A549 (cell line): ENCODE measurements at regions not wholly inside any gene's neighbourhood (a gene's known extent, or its start where the extent isn't known, plus 50 kb on each side); places are given as distances from the start of the nearest gene placed in this dataset.

Experiments
- ATAC-seq, 2 experiments: fragments of 200-7000 bp in 1 of 2; fragments of >200 bp in 1 of 2; cut with Nextera tagmentation in 1 of 2; cut with Tn5 transposase in 1 of 2; 3 replicates each; pipeline versions ENCODE4 v1.8.0 to v1.9.1; 2018 to 2020; ENCODE audit warnings: mild to moderate bottlenecking in 1 of 2, moderate library complexity in 1 of 2
- CTCF ChIA-PET: fragments of 300-600 bp; sonication (Branson Sonifier 250); formaldehyde crosslinking; extraction: SDS; loops from one replicate; lab custom pipeline; 2021; ENCODE audit warnings: antibody characterized with exemption, inconsistent platforms; lab: Yijun Ruan, JAX
- POLR2A ChIA-PET: fragments of 350-600 bp; formaldehyde crosslinking; extraction: SDS; loops from one replicate; lab custom pipeline; 2021; ENCODE audit warnings: antibody characterized with exemption, inconsistent platforms; lab: Yijun Ruan, JAX
- DNase-seq, 2 experiments: peaks; one replicate each; pipeline versions ENCODE4 v3.0.0 to v3.0.0-alpha.2; 2011 to 2016; ENCODE audit warnings: low read depth in 1 of 2, low spot score in 1 of 2
- FAIRE-seq: peaks from 2 replicates; lab custom pipeline; 2011; peaks lifted over from hg19 to GRCh38; lab: Jason Lieb, UNC
- H3K27ac ChIP-seq, 2 experiments: fragments of >200 bp; sonication (Bioruptor Twin); formaldehyde crosslinking; 3 replicates each; pipeline ENCODE4 v1.5.1; 2016 to 2017
- H3K4me1 ChIP-seq: fragments of >200 bp; sonication (Bioruptor Twin); formaldehyde crosslinking; 3 replicates; pipeline ENCODE4 v1.6.1; 2016
- H3K4me2 ChIP-seq: fragments of >200 bp; sonication (Bioruptor Twin); formaldehyde crosslinking; 3 replicates; pipeline ENCODE4 v1.6.1; 2016
- H3K4me3 ChIP-seq: fragments of >200 bp; sonication (Bioruptor Twin); formaldehyde crosslinking; 3 replicates; pipeline ENCODE4 v1.5.1; 2016
- H3K9me3 ChIP-seq: fragments of >200 bp; sonication (Bioruptor Twin); formaldehyde crosslinking; 3 replicates; pipeline ENCODE4 v1.6.1; 2016
- E2F6 ChIP-seq: IDR thresholded peaks from 2 replicates; pipeline ENCODE4 v1.6.1; 2012; ENCODE audit warnings: low read depth, borderline replicate concordance
- EP300 ChIP-seq, 2 experiments: fragments of >200 bp; sonication (Bioruptor Twin); formaldehyde crosslinking; IDR thresholded peaks; 2 replicates in 1 of 2; 3 replicates in 1 of 2; pipeline ENCODE4 v1.6.1; 2016 to 2017
- FOSL2 ChIP-seq, 2 experiments: fragments of 450-650 bp in 1 of 2; fragments of >200 bp in 1 of 2; sonication (Bioruptor Twin) in 1 of 2; formaldehyde crosslinking; IDR thresholded peaks; 2 replicates each; pipeline versions ENCODE4 v1.5.0 to v1.6.1; 2016 to 2020; ENCODE audit warnings: mild to moderate bottlenecking in 1 of 2, moderate library complexity in 1 of 2
- GATA3 ChIP-seq: IDR thresholded peaks from 2 replicates; pipeline ENCODE4 v1.6.1; 2012; ENCODE audit warnings: borderline replicate concordance
- HEYL ChIP-seq: fragments of 250-450 bp; sonication (Bioruptor Pico); IDR thresholded peaks from 2 replicates; pipeline ENCODE4 v1.8.0; 2021; ENCODE audit warnings: mild to moderate bottlenecking, moderate library complexity
- HOXA7 ChIP-seq: fragments of 250-450 bp; sonication (Bioruptor Pico); IDR thresholded peaks from 2 replicates; pipeline ENCODE4 v1.5.0; 2020; ENCODE audit warnings: mild to moderate bottlenecking, moderate library complexity
- KDM1A ChIP-seq: fragments of 200-600 bp; sonication (generic); IDR thresholded peaks from 2 replicates; pipeline ENCODE4 v1.6.1; 2016; ENCODE audit warnings: low read depth, mild to moderate bottlenecking
- NR3C1 ChIP-seq: fragments of >200 bp; sonication (Bioruptor Twin); formaldehyde crosslinking; IDR thresholded peaks from 3 replicates; pipeline ENCODE4 v1.6.1; 2017
- PHF8 ChIP-seq: fragments of 200-600 bp; sonication (generic); IDR thresholded peaks from 2 replicates; pipeline ENCODE4 v1.6.1; 2016; ENCODE audit warnings: low read depth, mild to moderate bottlenecking, antibody characterized with exemption, moderate library complexity, borderline replicate concordance
- POLR2A ChIP-seq: IDR thresholded peaks from 2 replicates; pipeline ENCODE4 v1.6.1; 2012; ENCODE audit warnings: mild to moderate bottlenecking, low read length
- RARB ChIP-seq: fragments of 250-450 bp; sonication (Bioruptor Pico); IDR thresholded peaks from 2 replicates; pipeline ENCODE4 v1.8.0; 2021; ENCODE audit warnings: mild to moderate bottlenecking, moderate library complexity
- REST ChIP-seq: fragments of 200-600 bp; sonication (generic); IDR thresholded peaks from 2 replicates; pipeline ENCODE4 v1.6.1; 2016; ENCODE audit warnings: antibody characterized with exemption, mild to moderate bottlenecking, moderate library complexity
- RNF2 ChIP-seq: fragments of 200-600 bp; sonication (generic); IDR thresholded peaks from 2 replicates; pipeline ENCODE4 v1.6.1; 2016; ENCODE audit warnings: low read depth, mild to moderate bottlenecking, antibody characterized with exemption, moderate library complexity, borderline replicate concordance
- SMC3 ChIP-seq: fragments of >200 bp; sonication (Bioruptor Twin); formaldehyde crosslinking; IDR thresholded peaks from 3 replicates; pipeline ENCODE4 v1.6.1; 2018; ENCODE audit warnings: inconsistent platforms
- SREBF2 ChIP-seq: fragments of 450-650 bp; IDR thresholded peaks from 2 replicates; pipeline ENCODE4 v1.6.1; 2014; ENCODE audit warnings: mild to moderate bottlenecking, moderate library complexity
- ZFP36 ChIP-seq: fragments of 450-650 bp; IDR thresholded peaks from 2 replicates; pipeline ENCODE4 v1.6.1; 2014; ENCODE audit warnings: borderline replicate concordance; ENCODE audit not compliant: partially characterized antibody
- ZSCAN20 ChIP-seq: fragments of 250-450 bp; sonication (Bioruptor Pico); IDR thresholded peaks from 2 replicates; pipeline ENCODE4 v1.8.0; 2022; ENCODE audit warnings: mild to moderate bottlenecking, moderate library complexity
- WGBS: methylation state at CpG from one replicate; pipeline ENCODE4 v1.1.6; 2017; ENCODE audit errors: missing lambda C conversion rate; 5-methylcytosine and 5-hydroxymethylcytosine counted together
- TF ChIP-seq, protein P1 (sequence below): fragments of 150-350 bp; IDR thresholded peaks from 2 replicates; pipeline ENCODE4 v1.6.1; 2014; ENCODE audit warnings: low read depth, mild to moderate bottlenecking, low read length

GRCh38 chr1:38555594-38555993 is 304.0 kb downstream of the RRAGC start (continued):
- TF ChIP-seq REST, result no peak
- no peak for TF ChIP-seq KDM1A
- TF ChIP-seq SMC3, result no peak
- no peak for TF ChIP-seq ZSCAN20
- TF ChIP-seq POLR2A, result no peak
- no peak for TF ChIP-seq RNF2
- no peak for TF ChIP-seq NR3C1
- TF ChIP-seq E2F6, result no peak
- no peak for TF ChIP-seq ZFP36

GRCh38 chr1:38555130-38555529 is 304.4 kb downstream of the RRAGC start:
- ChIA-PET POLR2A (no interaction called here), CTCF (no interaction called here)
- 4% methylated on average over 3 of the region's 3 CpGs for WGBS
- TF ChIP-seq, protein P1, sequence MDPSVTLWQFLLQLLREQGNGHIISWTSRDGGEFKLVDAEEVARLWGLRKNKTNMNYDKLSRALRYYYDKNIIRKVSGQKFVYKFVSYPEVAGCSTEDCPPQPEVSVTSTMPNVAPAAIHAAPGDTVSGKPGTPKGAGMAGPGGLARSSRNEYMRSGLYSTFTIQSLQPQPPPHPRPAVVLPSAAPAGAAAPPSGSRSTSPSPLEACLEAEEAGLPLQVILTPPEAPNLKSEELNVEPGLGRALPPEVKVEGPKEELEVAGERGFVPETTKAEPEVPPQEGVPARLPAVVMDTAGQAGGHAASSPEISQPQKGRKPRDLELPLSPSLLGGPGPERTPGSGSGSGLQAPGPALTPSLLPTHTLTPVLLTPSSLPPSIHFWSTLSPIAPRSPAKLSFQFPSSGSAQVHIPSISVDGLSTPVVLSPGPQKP, result no peak
- no peak for TF ChIP-seq RARB
- TF ChIP-seq PHF8, result no peak
- no peak for TF ChIP-seq RNF2
- TF ChIP-seq HOXA7 (CRISPR knock-in tag), result no peak
- no peak for TF ChIP-seq POLR2A
- TF ChIP-seq FOSL2 (IDR thresholded peaks at IDR 0.05), result no peak
- no peak for TF ChIP-seq FOSL2 (CRISPR knock-in tag; IDR thresholded peaks at IDR 0.05)
- TF ChIP-seq GATA3, result no peak
- TF ChIP-seq EP300 (IDR thresholded peaks at IDR 0.05), result no peak
- Histone ChIP-seq H3K4me1 (no peaks in the 10 kb centered on the region), H3K27ac (no peak overlapping the region), H3K4me3 (no peak overlapping the region), H3K9me3 (no peaks in the 10 kb centered on the region), H3K4me2 (no peak overlapping the region)
- DNase-seq, result no peak
- no peak for FAIRE-seq
- no peak for ATAC-seq

DNA sequence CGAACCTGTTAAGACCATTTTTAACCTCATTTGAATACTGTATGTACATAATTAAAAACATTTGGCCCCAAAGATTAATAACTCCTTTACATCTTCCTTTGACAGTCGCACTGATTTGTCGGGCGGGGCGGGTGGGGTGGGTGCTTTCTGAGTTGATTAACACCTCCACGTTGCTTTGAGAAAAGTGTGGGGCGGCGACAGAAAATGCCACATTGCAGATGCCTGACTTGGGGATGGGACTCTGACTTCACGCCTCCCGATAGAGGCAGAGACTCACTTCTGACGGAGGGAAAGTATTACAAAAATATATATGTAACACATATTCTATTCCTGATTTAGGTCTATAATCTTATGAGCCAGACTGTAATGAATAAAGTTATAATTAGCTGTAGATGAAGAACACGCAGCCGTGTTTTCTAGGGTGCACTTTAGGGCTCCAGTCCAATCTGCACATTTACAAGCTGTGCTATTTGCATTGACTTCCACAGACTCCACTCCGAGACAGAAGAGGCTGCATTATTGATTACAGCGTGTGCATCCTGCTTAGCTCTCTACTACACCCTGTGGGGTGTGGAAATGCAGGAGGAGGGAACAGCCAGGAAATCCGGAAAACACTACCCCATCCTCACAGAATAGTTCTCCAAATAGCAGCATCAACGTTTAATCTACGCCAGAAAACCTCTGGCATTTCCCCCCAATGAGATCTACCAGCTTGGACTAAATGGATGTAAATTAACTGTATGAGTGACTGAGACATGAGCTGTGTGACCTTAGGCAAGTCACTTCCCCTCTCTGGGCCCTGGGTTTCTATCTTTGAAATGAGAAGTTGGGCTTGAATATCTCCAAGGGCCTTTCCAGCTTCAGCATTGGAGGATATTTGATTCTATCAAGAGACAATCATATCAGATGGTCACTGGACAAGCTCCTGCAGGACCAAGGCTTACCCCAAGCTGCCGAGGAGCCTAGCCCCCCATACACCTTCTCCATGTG is 308.0 kb downstream of the RRAGC start:
- Histone ChIP-seq H3K4me2 (no peak overlapping the region), H3K4me1 (no peaks in the 10 kb centered on the region), H3K9me3 (no peaks in the 10 kb centered on the region)
- FAIRE-seq (no peak), ATAC-seq (no peak)
- ChIA-PET CTCF (no interaction called here), POLR2A (no interaction called here)
- WGBS, result 21% methylated on average over 19 of the region's 19 CpGs
- TF ChIP-seq SREBF2 (no peak), HEYL (CRISPR knock-in tag) (no peak), RNF2 (no peak), ZSCAN20 (no peak), POLR2A (no peak)
- TF ChIP-seq, all 56 proteins: peak for 0
- Histone ChIP-seq H3K27ac (no peak overlapping the region), H3K4me3 (no peak overlapping the region)
- no peak for DNase-seq
